ENCODE measurements at regions not wholly inside any gene's neighbourhood (a gene's known extent, or its start where the extent isn't known, plus 50 kb on each side); places are given as distances from the start of the nearest gene placed in this dataset.

DNA sequence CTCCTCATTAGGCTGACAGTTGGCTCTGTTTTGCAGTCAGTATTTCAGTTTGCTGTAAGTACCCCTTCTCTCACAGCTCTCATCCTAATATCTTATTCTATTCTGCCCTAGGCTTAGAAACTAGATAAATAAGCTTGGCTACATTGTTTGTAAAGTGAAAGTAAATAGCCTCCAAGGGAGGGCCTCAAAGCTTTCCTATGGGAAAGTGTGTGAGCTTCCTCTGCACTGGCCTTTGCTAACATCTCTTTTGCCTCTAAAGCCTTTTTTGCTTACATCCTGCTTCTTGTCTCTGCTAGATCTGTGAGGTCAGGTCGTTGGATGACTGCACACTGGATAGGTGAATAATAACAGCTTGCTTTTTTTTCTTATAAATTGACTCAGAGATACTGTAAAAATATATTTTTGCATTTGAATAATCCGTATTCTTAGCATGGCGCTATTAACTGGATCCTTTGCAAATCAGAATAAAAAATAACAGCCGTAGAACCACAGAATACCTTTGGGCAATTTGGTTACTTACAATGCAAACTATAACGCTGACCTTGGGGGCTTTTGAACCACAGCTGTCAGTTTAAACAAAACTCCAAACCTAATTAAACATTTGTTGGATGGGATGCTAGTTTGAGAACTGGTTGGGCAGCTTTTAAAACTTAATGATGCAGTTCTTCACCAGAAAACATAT lies 55.1 kb downstream of the TTC6 start:
- Mint-ChIP-seq H3K36me3 (no peaks in the 10 kb centered on the region), H3K27ac (no peak overlapping the region), H3K4me1 (no peaks in the 10 kb centered on the region), H3K27me3 (no peaks in the 10 kb centered on the region), H3K9me3 (peaks cover 0 to 7% (median 0%) of the 10 kb centered on the region in 7 donors), H3K4me3 (no peak overlapping the region)
- no peak for ATAC-seq (ENCODE audit: low read depth in 2 of 2)
- Histone ChIP-seq H3K27me3 (ENCODE audit: control insufficient read depth, insufficient read depth, low read length) (no peaks in the 10 kb centered on the region), H3K4me3 (ENCODE audit: low read depth, low read length) (no peak overlapping the region), H3K9me3 (ENCODE audit: control insufficient read depth in 2 of 2, low read length in 2 of 2) (no peaks in the 10 kb centered on the region), H3K4me1 (ENCODE audit: control insufficient read depth, insufficient read depth, low read length, poor library complexity, severe bottlenecking) (no peaks in the 10 kb centered on the region), H3K27ac (ENCODE audit: insufficient read depth, low read length, poor library complexity, severe bottlenecking) (no peak overlapping the region), H3K36me3 (ENCODE audit: control insufficient read depth, insufficient read depth, low read length) (no peaks in the 10 kb centered on the region)
- no peak for DNase-seq

DNA sequence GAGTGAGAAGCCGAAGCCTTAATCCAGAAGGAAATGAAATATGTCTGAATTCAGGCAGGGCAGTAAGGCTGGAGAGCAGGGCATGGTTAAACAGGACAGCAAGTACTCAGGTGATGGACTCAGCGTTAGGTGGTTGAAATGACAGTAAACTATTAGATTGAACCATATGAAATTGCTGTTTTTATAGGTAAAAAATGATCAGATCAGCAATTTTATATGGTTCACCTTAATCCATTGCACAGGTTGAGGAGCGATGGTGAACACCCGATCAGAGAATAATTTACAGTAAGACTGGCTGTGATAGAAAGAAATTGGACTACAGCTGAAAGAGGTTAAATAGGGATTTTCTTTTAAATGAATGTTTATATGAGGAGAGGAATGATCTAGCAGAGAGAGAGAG lies 56.6 kb downstream of the TTC6 start:
- H3K4me3 ChIP-seq (ENCODE audit: low read depth, low read length), result no peak overlapping the region
- H3K36me3 ChIP-seq (ENCODE audit: control insufficient read depth, insufficient read depth, low read length), result no peaks in the 10 kb centered on the region
- Mint-ChIP-seq H3K27me3 (no peaks in the 10 kb centered on the region), H3K36me3 (no peaks in the 10 kb centered on the region), H3K4me3 (no peak overlapping the region), H3K27ac (no peak overlapping the region), H3K9me3 (peaks cover 0 to 10% (median 0%) of the 10 kb centered on the region in 7 donors), H3K4me1 (no peaks in the 10 kb centered on the region)
- H3K9me3 ChIP-seq (ENCODE audit: control insufficient read depth in 2 of 2, low read length in 2 of 2), result no peaks in the 10 kb centered on the region
- H3K4me1 ChIP-seq (ENCODE audit: control insufficient read depth, insufficient read depth, low read length, poor library complexity, severe bottlenecking), result no peaks in the 10 kb centered on the region
- H3K27ac ChIP-seq (ENCODE audit: insufficient read depth, low read length, poor library complexity, severe bottlenecking), result no peak overlapping the region
- H3K27me3 ChIP-seq (ENCODE audit: control insufficient read depth, insufficient read depth, low read length), result no peaks in the 10 kb centered on the region
- DNase-seq (no peak), ATAC-seq (ENCODE audit: low read depth in 2 of 2) (no peak)

- H3K4me1 ChIP-seq (ENCODE audit: control insufficient read depth, insufficient read depth, low read length, poor library complexity, severe bottlenecking), result no peaks in the 10 kb centered on the region
- no peaks in the 10 kb centered on the region for H3K9me3 ChIP-seq (ENCODE audit: control insufficient read depth in 2 of 2, low read length in 2 of 2)
- peaks cover 0 to 17% (median 3%) of the 10 kb centered on the region in 7 donors for H3K9me3 Mint-ChIP-seq
- no peaks in the 10 kb centered on the region for H3K36me3 ChIP-seq (ENCODE audit: control insufficient read depth, insufficient read depth, low read length)
- H3K27me3 ChIP-seq (ENCODE audit: control insufficient read depth, insufficient read depth, low read length), result no peaks in the 10 kb centered on the region
- no peak overlapping the region for H3K4me3 ChIP-seq (ENCODE audit: low read depth, low read length)
- H3K36me3 Mint-ChIP-seq, result no peaks in the 10 kb centered on the region
- H3K27me3 Mint-ChIP-seq, result no peaks in the 10 kb centered on the region
- H3K4me1 Mint-ChIP-seq, result no peaks in the 10 kb centered on the region
- DNase-seq (no peak), ATAC-seq (ENCODE audit: low read depth in 2 of 2) (no peak)
- H3K27ac ChIP-seq (ENCODE audit: insufficient read depth, low read length, poor library complexity, severe bottlenecking), result no peak overlapping the region
- H3K4me3 Mint-ChIP-seq, result no peak overlapping the region
- H3K27ac Mint-ChIP-seq, result no peak overlapping the region
These were observed 60.0 kb downstream of the TTC6 start for GRCh38 chr14:37655418-37655817.

GRCh38 chr14:37658156-37658555 lies 62.7 kb downstream of the TTC6 start:
- Mint-ChIP-seq H3K4me3 (peak overlapping the region in 1 of 4 donors; percentile 54), H3K9me3 (peaks cover 0 to 26% (median 4%) of the 10 kb centered on the region in 7 donors), H3K27ac (peak overlapping the region in 1 of 3 donors; percentile 40), H3K4me1 (no peaks in the 10 kb centered on the region), H3K27me3 (no peaks in the 10 kb centered on the region), H3K36me3 (no peaks in the 10 kb centered on the region)
- Histone ChIP-seq H3K4me3 (ENCODE audit: low read depth, low read length) (no peak overlapping the region), H3K9me3 (ENCODE audit: control insufficient read depth in 2 of 2, low read length in 2 of 2) (no peaks in the 10 kb centered on the region), H3K27me3 (ENCODE audit: control insufficient read depth, insufficient read depth, low read length) (no peaks in the 10 kb centered on the region), H3K36me3 (ENCODE audit: control insufficient read depth, insufficient read depth, low read length) (no peaks in the 10 kb centered on the region), H3K27ac (ENCODE audit: insufficient read depth, low read length, poor library complexity, severe bottlenecking) (no peak overlapping the region), H3K4me1 (ENCODE audit: control insufficient read depth, insufficient read depth, low read length, poor library complexity, severe bottlenecking) (no peaks in the 10 kb centered on the region)
- ATAC-seq (ENCODE audit: low read depth in 2 of 2), result no peak
- no peak for DNase-seq

DNA sequence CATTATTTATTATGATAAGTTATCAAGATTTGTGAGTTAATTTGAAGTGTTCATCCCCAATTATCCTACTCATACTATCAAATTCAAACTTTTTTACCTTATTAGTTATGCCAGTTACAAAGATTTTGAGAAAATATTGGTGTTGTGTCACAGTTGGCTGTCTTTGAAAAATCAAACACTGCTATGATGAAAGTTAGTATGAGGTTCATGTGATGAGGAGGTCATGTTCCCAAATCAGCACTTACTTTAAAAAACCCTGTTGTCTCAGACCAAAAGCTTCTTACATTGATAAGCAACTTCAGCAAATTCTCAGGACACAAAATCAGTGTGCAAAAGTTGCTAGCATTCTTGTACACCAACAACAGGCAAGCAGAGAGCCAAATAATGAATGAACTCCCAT lies 68.1 kb downstream of the TTC6 start:
- no peak for ATAC-seq (ENCODE audit: low read depth in 2 of 2)
- no peak for DNase-seq
- Mint-ChIP-seq H3K27me3 (no peaks in the 10 kb centered on the region), H3K27ac (no peak overlapping the region), H3K4me1 (no peaks in the 10 kb centered on the region), H3K36me3 (no peaks in the 10 kb centered on the region), H3K4me3 (no peak overlapping the region), H3K9me3 (peaks cover 0 to 19% (median 7%) of the 10 kb centered on the region in 7 donors)
- no peaks in the 10 kb centered on the region for H3K27me3 ChIP-seq (ENCODE audit: control insufficient read depth, insufficient read depth, low read length)
- H3K4me3 ChIP-seq (ENCODE audit: low read depth, low read length), result no peak overlapping the region
- H3K9me3 ChIP-seq (ENCODE audit: control insufficient read depth in 2 of 2, low read length in 2 of 2), result no peaks in the 10 kb centered on the region
- no peaks in the 10 kb centered on the region for H3K4me1 ChIP-seq (ENCODE audit: control insufficient read depth, insufficient read depth, low read length, poor library complexity, severe bottlenecking)
- no peak overlapping the region for H3K27ac ChIP-seq (ENCODE audit: insufficient read depth, low read length, poor library complexity, severe bottlenecking)
- H3K36me3 ChIP-seq (ENCODE audit: control insufficient read depth, insufficient read depth, low read length), result no peaks in the 10 kb centered on the region

DNA sequence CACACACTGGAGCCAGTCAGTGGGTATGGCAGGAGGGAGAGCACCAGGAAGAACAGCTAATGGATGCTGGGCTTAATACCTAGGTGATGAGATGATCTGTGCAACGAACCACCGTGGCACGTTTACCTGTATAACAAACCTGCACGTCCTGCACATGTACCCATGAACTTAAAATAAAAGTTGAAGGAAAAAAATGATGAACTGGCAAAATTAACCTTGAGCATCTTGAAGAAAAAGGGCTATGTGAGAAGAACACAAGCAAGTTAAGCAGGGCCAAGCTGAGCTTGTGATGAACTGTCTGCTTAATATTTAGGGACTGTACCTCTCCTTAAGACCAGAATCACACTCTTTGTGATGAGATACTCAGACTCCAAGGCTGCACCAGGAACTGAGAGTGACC lies 70.0 kb downstream of the TTC6 start:
- Mint-ChIP-seq H3K27me3 (no peaks in the 10 kb centered on the region), H3K9me3 (peaks cover 0 to 21% (median 4%) of the 10 kb centered on the region in 7 donors), H3K36me3 (no peaks in the 10 kb centered on the region), H3K4me1 (no peaks in the 10 kb centered on the region), H3K4me3 (no peak overlapping the region), H3K27ac (no peak overlapping the region)
- H3K27ac ChIP-seq (ENCODE audit: insufficient read depth, low read length, poor library complexity, severe bottlenecking), result no peak overlapping the region
- no peaks in the 10 kb centered on the region for H3K36me3 ChIP-seq (ENCODE audit: control insufficient read depth, insufficient read depth, low read length)
- ATAC-seq (ENCODE audit: low read depth in 2 of 2), result no peak
- H3K27me3 ChIP-seq (ENCODE audit: control insufficient read depth, insufficient read depth, low read length), result no peaks in the 10 kb centered on the region
- no peaks in the 10 kb centered on the region for H3K9me3 ChIP-seq (ENCODE audit: control insufficient read depth in 2 of 2, low read length in 2 of 2)
- H3K4me1 ChIP-seq (ENCODE audit: control insufficient read depth, insufficient read depth, low read length, poor library complexity, severe bottlenecking), result no peaks in the 10 kb centered on the region
- H3K4me3 ChIP-seq (ENCODE audit: low read depth, low read length), result no peak overlapping the region
- DNase-seq, result no peak

- ATAC-seq (ENCODE audit: low read depth in 2 of 2), result no peak
- H3K27me3 ChIP-seq (ENCODE audit: control insufficient read depth, insufficient read depth, low read length), result no peaks in the 10 kb centered on the region
- peaks cover 0 to 21% (median 4%) of the 10 kb centered on the region in 7 donors for H3K9me3 Mint-ChIP-seq
- H3K9me3 ChIP-seq (ENCODE audit: control insufficient read depth in 2 of 2, low read length in 2 of 2), result no peaks in the 10 kb centered on the region
- no peak for DNase-seq
- H3K27ac Mint-ChIP-seq, result no peak overlapping the region
- H3K36me3 ChIP-seq (ENCODE audit: control insufficient read depth, insufficient read depth, low read length), result no peaks in the 10 kb centered on the region
- no peak overlapping the region for H3K27ac ChIP-seq (ENCODE audit: insufficient read depth, low read length, poor library complexity, severe bottlenecking)
- H3K4me1 Mint-ChIP-seq, result no peaks in the 10 kb centered on the region
- H3K4me1 ChIP-seq (ENCODE audit: control insufficient read depth, insufficient read depth, low read length, poor library complexity, severe bottlenecking), result no peaks in the 10 kb centered on the region
- H3K4me3 Mint-ChIP-seq, result peak overlapping the region in 1 of 4 donors; percentile 27
- no peaks in the 10 kb centered on the region for H3K36me3 Mint-ChIP-seq
- H3K4me3 ChIP-seq (ENCODE audit: low read depth, low read length), result no peak overlapping the region
- H3K27me3 Mint-ChIP-seq, result no peaks in the 10 kb centered on the region
These were observed 70.5 kb downstream of the TTC6 start for GRCh38 chr14:37665951-37666350.

DNA sequence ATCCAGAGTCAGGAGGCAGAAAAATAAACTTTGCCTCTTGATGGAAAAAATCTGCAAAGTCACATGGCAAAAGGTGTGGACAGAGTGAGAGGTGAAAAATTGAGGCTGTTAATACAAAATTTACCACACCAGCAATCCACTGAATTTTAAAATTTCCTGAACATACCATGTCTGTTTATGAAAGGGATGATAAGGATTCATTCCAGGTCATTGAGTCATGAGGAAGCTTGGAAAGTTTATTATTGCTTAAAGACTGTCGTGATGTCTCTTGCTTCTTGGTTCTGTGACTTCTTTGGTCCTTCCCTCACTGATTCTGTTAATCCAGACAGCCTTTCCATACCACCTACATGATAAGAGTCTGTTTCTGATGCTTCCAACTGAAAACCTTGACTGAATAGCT lies 73.2 kb downstream of the TTC6 start:
- Mint-ChIP-seq H3K27me3 (no peaks in the 10 kb centered on the region), H3K9me3 (peaks cover 0 to 11% (median 6%) of the 10 kb centered on the region in 7 donors), H3K4me1 (no peaks in the 10 kb centered on the region), H3K27ac (no peak overlapping the region), H3K36me3 (no peaks in the 10 kb centered on the region), H3K4me3 (no peak overlapping the region)
- H3K9me3 ChIP-seq (ENCODE audit: control insufficient read depth in 2 of 2, low read length in 2 of 2), result no peaks in the 10 kb centered on the region
- no peaks in the 10 kb centered on the region for H3K4me1 ChIP-seq (ENCODE audit: control insufficient read depth, insufficient read depth, low read length, poor library complexity, severe bottlenecking)
- DNase-seq (no peak), ATAC-seq (ENCODE audit: low read depth in 2 of 2) (no peak)
- H3K27me3 ChIP-seq (ENCODE audit: control insufficient read depth, insufficient read depth, low read length), result no peaks in the 10 kb centered on the region
- H3K27ac ChIP-seq (ENCODE audit: insufficient read depth, low read length, poor library complexity, severe bottlenecking), result no peak overlapping the region
- H3K36me3 ChIP-seq (ENCODE audit: control insufficient read depth, insufficient read depth, low read length), result no peaks in the 10 kb centered on the region
- no peak overlapping the region for H3K4me3 ChIP-seq (ENCODE audit: low read depth, low read length)

All from CD4-positive, CD25-positive, alpha-beta regulatory T cell (primary cell).